Endothelial cell of umbilical vein (primary cell): ENCODE measurements at regions not wholly inside any gene's neighbourhood (a gene's known extent, or its start where the extent isn't known, plus 50 kb on each side); places are given as distances from the start of the nearest gene placed in this dataset.

Source experiments
- EZH2 ChIP-seq: IDR thresholded peaks from 2 replicates; pipeline ENCODE4 v1.6.1; 2012; ENCODE audit warnings: borderline replicate concordance, low read depth, mild to moderate bottlenecking, moderate library complexity, low read length, inconsistent platforms; ENCODE audit not compliant: severe bottlenecking
- GATA2 ChIP-seq: IDR thresholded peaks from 2 replicates; pipeline ENCODE4 v1.7.0; 2011; ENCODE audit warnings: low read depth, mild to moderate bottlenecking, moderate library complexity, mixed read lengths, low read length; ENCODE audit not compliant: insufficient read length, insufficient read depth
- JUN ChIP-seq: IDR thresholded peaks from 2 replicates; pipeline ENCODE4 v1.6.1; 2011; ENCODE audit warnings: borderline replicate concordance, low read depth; ENCODE audit not compliant: insufficient read length, insufficient read depth
- POLR2A ChIP-seq: IDR thresholded peaks from 2 replicates; pipeline ENCODE4 v1.6.1; 2012; ENCODE audit warnings: low read depth, mild to moderate bottlenecking, control low read depth, low read length
- POLR2AphosphoS5 ChIP-seq: IDR thresholded peaks from 2 replicates; pipeline ENCODE4 v1.6.1; 2012; ENCODE audit warnings: low read depth, mild to moderate bottlenecking, control low read depth, low read length, moderate library complexity; ENCODE audit not compliant: insufficient read depth
- TF ChIP-seq, protein P1 (sequence below), 2 donors: IDR thresholded peaks; 1 replicate in 1 of 2; 2 replicates in 1 of 2; pipeline ENCODE4 v1.5.1; 2011; ENCODE audit warnings: low read length in 2 of 2, mild to moderate bottlenecking in 2 of 2, moderate library complexity in 2 of 2, control low read depth in 1 of 2, inconsistent platforms in 1 of 2, low read depth in 1 of 2; ENCODE audit not compliant: insufficient read depth in 1 of 2; ENCODE audit errors: extremely low read depth in 1 of 2
- TF ChIP-seq, protein P2 (sequence below): IDR thresholded peaks from 2 replicates; pipeline ENCODE4 v1.6.1; 2011; ENCODE audit not compliant: insufficient read depth, insufficient read length

DNA sequence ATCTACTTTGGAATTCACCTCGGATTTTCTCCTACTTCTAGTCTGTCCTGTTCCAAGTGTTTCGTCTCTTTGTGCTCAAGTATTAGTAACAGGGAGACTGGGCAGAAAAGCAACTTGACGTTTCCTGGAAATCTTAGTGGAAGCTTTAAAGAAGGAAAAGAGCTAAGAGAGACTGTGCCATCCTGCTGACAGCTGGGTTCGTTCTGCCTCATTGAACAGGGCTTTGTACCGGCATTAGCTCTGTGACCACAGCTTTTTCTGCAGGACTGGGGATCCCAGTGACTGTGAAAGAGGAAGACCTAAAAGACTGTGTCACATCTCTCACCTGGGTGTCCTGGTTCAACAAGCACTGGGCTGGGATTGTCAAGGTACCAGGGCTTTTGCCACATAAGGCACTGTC is 70.8 kb upstream of the CDCA7L start:
- TF ChIP-seq, protein P1, sequence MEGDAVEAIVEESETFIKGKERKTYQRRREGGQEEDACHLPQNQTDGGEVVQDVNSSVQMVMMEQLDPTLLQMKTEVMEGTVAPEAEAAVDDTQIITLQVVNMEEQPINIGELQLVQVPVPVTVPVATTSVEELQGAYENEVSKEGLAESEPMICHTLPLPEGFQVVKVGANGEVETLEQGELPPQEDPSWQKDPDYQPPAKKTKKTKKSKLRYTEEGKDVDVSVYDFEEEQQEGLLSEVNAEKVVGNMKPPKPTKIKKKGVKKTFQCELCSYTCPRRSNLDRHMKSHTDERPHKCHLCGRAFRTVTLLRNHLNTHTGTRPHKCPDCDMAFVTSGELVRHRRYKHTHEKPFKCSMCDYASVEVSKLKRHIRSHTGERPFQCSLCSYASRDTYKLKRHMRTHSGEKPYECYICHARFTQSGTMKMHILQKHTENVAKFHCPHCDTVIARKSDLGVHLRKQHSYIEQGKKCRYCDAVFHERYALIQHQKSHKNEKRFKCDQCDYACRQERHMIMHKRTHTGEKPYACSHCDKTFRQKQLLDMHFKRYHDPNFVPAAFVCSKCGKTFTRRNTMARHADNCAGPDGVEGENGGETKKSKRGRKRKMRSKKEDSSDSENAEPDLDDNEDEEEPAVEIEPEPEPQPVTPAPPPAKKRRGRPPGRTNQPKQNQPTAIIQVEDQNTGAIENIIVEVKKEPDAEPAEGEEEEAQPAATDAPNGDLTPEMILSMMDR (IDR thresholded peaks at IDR 0.05; ENCODE audit: extremely low read depth in 1 of 2, insufficient read depth in 1 of 2, low read depth in 1 of 2, low read length in 2 of 2): no peak
- no peak for TF ChIP-seq POLR2A
- no peak for TF ChIP-seq EZH2
- no peak for TF ChIP-seq POLR2AphosphoS5
- no peak for TF ChIP-seq JUN
- no peak for TF ChIP-seq GATA2
- TF ChIP-seq, protein P2, sequence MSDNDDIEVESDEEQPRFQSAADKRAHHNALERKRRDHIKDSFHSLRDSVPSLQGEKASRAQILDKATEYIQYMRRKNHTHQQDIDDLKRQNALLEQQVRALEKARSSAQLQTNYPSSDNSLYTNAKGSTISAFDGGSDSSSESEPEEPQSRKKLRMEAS: no peak
